OCI-LY7 (cell line): ENCODE measurements at regions not wholly inside any gene's neighbourhood (a gene's known extent, or its start where the extent isn't known, plus 50 kb on each side); places are given as distances from the start of the nearest gene placed in this dataset.

Experiments used
- CTCF ChIP-seq: fragments of 200-600 bp; sonication (generic); conservative IDR thresholded peaks from 2 replicates; pipeline ENCODE4 v1.5.1; 2014; ENCODE audit warnings: mild to moderate bottlenecking, antibody characterized with exemption, low read length, moderate library complexity, mixed read lengths
- EZH2phosphoT487 ChIP-seq: fragments of 200-600 bp; sonication (generic); IDR thresholded peaks from 2 replicates; pipeline ENCODE4 v1.6.1; 2018; ENCODE audit warnings: low read depth, borderline replicate concordance, mild to moderate bottlenecking, mixed run types, antibody characterized with exemption, low read length, moderate library complexity, mixed read lengths

GRCh38 chr9:80698725-80699410 lies 990.5 kb downstream of the TLE1 start:
- no peak for TF ChIP-seq EZH2phosphoT487
- TF ChIP-seq CTCF, result no peak
